H1 (cell line): ENCODE measurements at regions not wholly inside any gene's neighbourhood (a gene's known extent, or its start where the extent isn't known, plus 50 kb on each side); places are given as distances from the start of the nearest gene placed in this dataset.

Experiments
- CTCF ChIA-PET: fragments of 300-600 bp; sonication (Branson Sonifier 250); formaldehyde crosslinking; loops from one replicate; lab custom pipeline; 2021; ENCODE audit not compliant: partially characterized antibody; lab: Charles Lee
- POLR2A ChIA-PET: fragments of 300-600 bp; sonication (Branson Sonifier 250); formaldehyde crosslinking; loops from one replicate; lab custom pipeline; 2021; ENCODE audit warnings: inconsistent platforms; ENCODE audit not compliant: partially characterized antibody; lab: Charles Lee
- DNase-seq, 2 experiments: peaks; one replicate each; pipeline versions ENCODE4 v3.0.0 to v3.0.0-alpha.2; 2010 to 2022; ENCODE audit warnings: low spot score in 2 of 2, low read depth in 1 of 2, mixed read lengths in 1 of 2
- FAIRE-seq: peaks from 2 replicates; lab custom pipeline; 2011; peaks lifted over from hg19 to GRCh38; lab: Jason Lieb, UNC
- H2AFZ ChIP-seq: 2 replicates; pipeline ENCODE4 v1.8.1; 2012; ENCODE audit warnings: low read length, inconsistent platforms
- H2AK5ac ChIP-seq: 2 replicates; pipeline ENCODE4 v1.6.1; 2013; ENCODE audit warnings: low read depth, low read length
- H2BK120ac ChIP-seq: replicated peaks from 2 replicates; pipeline ENCODE3; 2013; ENCODE audit warnings: low read depth, low read length, inconsistent platforms
- H2BK12ac ChIP-seq: 2 replicates; pipeline ENCODE4 v1.6.1; 2013; ENCODE audit warnings: low read depth, low read length
- H2BK15ac ChIP-seq: 2 replicates; pipeline ENCODE4 v1.6.1; 2013; ENCODE audit warnings: low read length
- H2BK20ac ChIP-seq: 2 replicates; pipeline ENCODE4 v1.6.1; 2013; ENCODE audit warnings: low read length
- H2BK5ac ChIP-seq: 2 replicates; pipeline ENCODE4 v1.6.1; 2013; ENCODE audit warnings: low read depth, low read length
- H3K14ac ChIP-seq: 2 replicates; pipeline ENCODE4 v1.6.1; 2013; ENCODE audit warnings: inconsistent platforms; ENCODE audit not compliant: insufficient read length
- H3K18ac ChIP-seq: 2 replicates; pipeline ENCODE4 v1.6.1; 2013; ENCODE audit warnings: low read length; ENCODE audit errors: extremely low read depth
- H3K23ac ChIP-seq: 2 replicates; pipeline ENCODE4 v1.6.1; 2013; ENCODE audit warnings: inconsistent platforms; ENCODE audit not compliant: insufficient read length
- H3K23me2 ChIP-seq: 2 replicates; pipeline ENCODE4 v1.6.1; 2013; ENCODE audit warnings: low read depth, low read length
- H3K27ac ChIP-seq: 2 replicates; pipeline ENCODE4 v1.6.1; 2011; ENCODE audit warnings: low read depth, low read length, inconsistent platforms
- H3K27me3 ChIP-seq, 4 experiments: replicated peaks in 1 of 4; 1 replicate in 1 of 4; 2 replicates in 3 of 4; pipeline versions ENCODE4 v1.6.1 to v1.8.1; 2011 to 2013; ENCODE audit warnings: low read length in 3 of 4, mild to moderate bottlenecking in 3 of 4, inconsistent platforms in 2 of 4, mixed read lengths in 2 of 4, moderate library complexity in 1 of 4; ENCODE audit not compliant: control insufficient read depth in 3 of 4, insufficient read depth in 3 of 4; ENCODE audit errors: extremely low read depth in 1 of 4
- H3K36me3 ChIP-seq, 4 experiments: 2 replicates each; pipeline versions ENCODE4 v1.6.1 to v1.8.1; 2011 to 2013; ENCODE audit warnings: mild to moderate bottlenecking in 4 of 4, low read length in 3 of 4, moderate library complexity in 2 of 4, control low read depth in 1 of 4, inconsistent platforms in 1 of 4; ENCODE audit not compliant: insufficient read depth in 4 of 4, control insufficient read depth in 2 of 4
- H3K4ac ChIP-seq: replicated peaks from 2 replicates; pipeline ENCODE3; 2013; ENCODE audit warnings: low read length, low read depth, mixed read lengths, inconsistent platforms; ENCODE audit not compliant: insufficient read length
- H3K4me1 ChIP-seq, 4 experiments: replicated peaks in 1 of 4; 1 replicate in 1 of 4; 2 replicates in 3 of 4; pipeline versions ENCODE4 v1.6.1 to v1.8.1; 2011 to 2013; ENCODE audit warnings: low read length in 3 of 4, inconsistent platforms in 2 of 4, mixed read lengths in 1 of 4; ENCODE audit not compliant: insufficient read depth in 4 of 4, control insufficient read depth in 3 of 4
- H3K4me2 ChIP-seq, 2 experiments: 2 replicates each; pipeline versions ENCODE4 v1.6.1 to v1.8.1; 2011 to 2013; ENCODE audit warnings: low read depth in 2 of 2, low read length in 2 of 2, control low read depth in 1 of 2, inconsistent platforms in 1 of 2, mild to moderate bottlenecking in 1 of 2; ENCODE audit not compliant: insufficient read depth in 1 of 2
- H3K4me3 ChIP-seq, 4 experiments: fragments of 200-600, 300-600 bp in 1 of 4; sonication (generic), shearing (Covaris generic), sonication (Bioruptor Twin) in 1 of 4; 2 replicates each; pipeline versions ENCODE4 v1.5.1 to v1.8.1; 2011 to 2016; ENCODE audit warnings: low read length in 4 of 4, low read depth in 3 of 4, control low read depth in 2 of 4, inconsistent platforms in 2 of 4, mild to moderate bottlenecking in 2 of 4, mixed read lengths in 1 of 4, moderate library complexity in 1 of 4; ENCODE audit not compliant: insufficient read depth in 2 of 4; ENCODE audit errors: extremely low read depth in 1 of 4
- H3K56ac ChIP-seq: replicated peaks from 2 replicates; pipeline ENCODE3; 2013; ENCODE audit warnings: low read depth, mild to moderate bottlenecking, mixed read lengths, low read length, inconsistent platforms; ENCODE audit not compliant: insufficient read length
- H3K79me1 ChIP-seq: 2 replicates; pipeline ENCODE4 v1.6.1; 2013; ENCODE audit warnings: low read depth, low read length, control low read depth
- H3K79me2 ChIP-seq, 2 experiments: 2 replicates each; pipeline versions ENCODE4 v1.6.1 to v1.8.1; 2012 to 2013; ENCODE audit warnings: low read length in 2 of 2, mild to moderate bottlenecking in 2 of 2, inconsistent platforms in 1 of 2; ENCODE audit not compliant: insufficient read depth in 2 of 2, control insufficient read depth in 1 of 2
- H3K9ac ChIP-seq, 4 experiments: replicated peaks in 1 of 4; 1 replicate in 1 of 4; 2 replicates in 3 of 4; pipeline versions ENCODE4 v1.6.1 to v1.8.1; 2011 to 2013; ENCODE audit warnings: low read depth in 3 of 4, low read length in 3 of 4, control low read depth in 2 of 4, mild to moderate bottlenecking in 2 of 4, moderate library complexity in 2 of 4, inconsistent platforms in 1 of 4; ENCODE audit errors: extremely low read depth in 1 of 4
- H3K9me3 ChIP-seq, 2 experiments: 2 replicates each; pipeline versions ENCODE4 v1.6.1 to v1.8.1; 2012 to 2013; ENCODE audit warnings: mild to moderate bottlenecking in 2 of 2, moderate library complexity in 2 of 2, control low read depth in 1 of 2, inconsistent platforms in 1 of 2, low read depth in 1 of 2, low read length in 1 of 2, mixed read lengths in 1 of 2; ENCODE audit not compliant: insufficient read depth in 2 of 2
- H4K20me1 ChIP-seq, 2 experiments: replicated peaks in 1 of 2; 2 replicates each; pipeline versions ENCODE3 to v1.8.1; 2011 to 2013; ENCODE audit warnings: inconsistent platforms in 2 of 2, low read length in 2 of 2, mild to moderate bottlenecking in 1 of 2; ENCODE audit not compliant: insufficient read depth in 2 of 2, control insufficient read depth in 1 of 2
- H4K5ac ChIP-seq: 2 replicates; pipeline ENCODE4 v1.6.1; 2013; ENCODE audit warnings: low read length, low read depth, mixed read lengths, inconsistent platforms; ENCODE audit not compliant: insufficient read length
- H4K8ac ChIP-seq: 2 replicates; pipeline ENCODE4 v1.8.0; 2013; ENCODE audit warnings: mild to moderate bottlenecking, moderate library complexity, low read length, inconsistent platforms; ENCODE audit not compliant: insufficient read depth; ENCODE audit errors: extremely low read depth
- H4K91ac ChIP-seq: replicated peaks from 2 replicates; pipeline ENCODE3; 2013; ENCODE audit warnings: low read length, mixed read lengths, inconsistent platforms; ENCODE audit not compliant: insufficient read length
- ASH2L ChIP-seq: fragments of 200-600, 300-600 bp; sonication (generic); IDR thresholded peaks from one replicate; pipeline ENCODE4 v1.7.1; 2017; ENCODE audit warnings: low read length
- CBX5 ChIP-seq: fragments of 300-800, 300-1000 bp; sonication (generic); IDR thresholded peaks from 2 replicates; pipeline ENCODE4 v1.7.1; 2016; ENCODE audit warnings: antibody characterized with exemption, low read length, low read depth
- CEBPB ChIP-seq: IDR thresholded peaks from 2 replicates; pipeline ENCODE4 v1.6.1; 2012; ENCODE audit warnings: low read depth, low read length
- JUND ChIP-seq: IDR thresholded peaks from 2 replicates; pipeline ENCODE4 v1.6.1; 2011; ENCODE audit warnings: mild to moderate bottlenecking, improper control_type of control experiment, low read length
- NRF1 ChIP-seq: IDR thresholded peaks from 2 replicates; pipeline ENCODE4 v1.6.1; 2011; ENCODE audit warnings: mild to moderate bottlenecking, low read depth, low read length, improper control_type of control experiment
- PHF8 ChIP-seq: fragments of 200-600 bp; sonication (generic); conservative IDR thresholded peaks from 2 replicates; pipeline ENCODE4 v1.7.1; 2012; ENCODE audit warnings: low read depth, mild to moderate bottlenecking, inconsistent platforms, low read length, moderate library complexity
- RNF2 ChIP-seq: fragments of 200-900, 300-1000 bp; sonication (generic); IDR thresholded peaks from 2 replicates; pipeline ENCODE4 v1.7.1; 2016; ENCODE audit warnings: borderline replicate concordance, low read depth, mild to moderate bottlenecking, antibody characterized with exemption, low read length; ENCODE audit not compliant: poor library complexity, severe bottlenecking; ENCODE audit errors: missing control alignments
- RXRA ChIP-seq: IDR thresholded peaks from 2 replicates; pipeline ENCODE4 v1.6.1; 2011; ENCODE audit warnings: low read depth, mild to moderate bottlenecking, low read length, moderate library complexity; ENCODE audit not compliant: insufficient read depth
- SAP30 ChIP-seq: fragments of 300-600 bp; sonication (generic); IDR thresholded peaks from 2 replicates; pipeline ENCODE4 v1.7.1; 2012; ENCODE audit warnings: low read length, moderate library complexity, mild to moderate bottlenecking, inconsistent platforms; ENCODE audit not compliant: insufficient read depth, insufficient replicate concordance
- SIX5 ChIP-seq: IDR thresholded peaks from 2 replicates; pipeline ENCODE4 v1.6.1; 2011; ENCODE audit warnings: mild to moderate bottlenecking, low read depth, low read length
- SP2 ChIP-seq: IDR thresholded peaks from 2 replicates; pipeline ENCODE4 v1.6.1; 2012; ENCODE audit warnings: mild to moderate bottlenecking, low read length, inconsistent platforms
- SRF ChIP-seq: IDR thresholded peaks from 2 replicates; pipeline ENCODE4 v1.6.1; 2011; ENCODE audit warnings: mild to moderate bottlenecking, low read depth, low read length, moderate library complexity
- TAF7 ChIP-seq: optimal IDR thresholded peaks from 2 replicates; pipeline ENCODE3; 2011; ENCODE audit warnings: low read depth, mild to moderate bottlenecking, inconsistent platforms, low read length, moderate library complexity, borderline replicate concordance
- TCF12 ChIP-seq: IDR thresholded peaks from 2 replicates; pipeline ENCODE4 v1.6.1; 2011; ENCODE audit warnings: low read depth, mild to moderate bottlenecking, low read length
- ZNF274 ChIP-seq: IDR thresholded peaks from 2 replicates; pipeline ENCODE4 v1.7.0; 2012; ENCODE audit warnings: low read length, borderline replicate concordance; ENCODE audit errors: extremely low read depth
- WGBS, 2 experiments: shearing (Covaris generic) in 1 of 2; methylation state at CpG; one replicate each; pipeline versions ENCODE4 v1.1.6 to v1.1.7; 2013 to 2015; ENCODE audit warnings: low lambda C conversion rate in 2 of 2, mixed read lengths in 2 of 2, inconsistent platforms in 1 of 2, low coverage in 1 of 2, missing lambda C conversion rate in 1 of 2; ENCODE audit not compliant: insufficient replicate concordance in 2 of 2, insufficient coverage in 1 of 2, insufficient read length in 1 of 2; ENCODE audit errors: extremely low coverage in 1 of 2, missing lambda C conversion rate in 1 of 2; 5-methylcytosine and 5-hydroxymethylcytosine counted together

DNA sequence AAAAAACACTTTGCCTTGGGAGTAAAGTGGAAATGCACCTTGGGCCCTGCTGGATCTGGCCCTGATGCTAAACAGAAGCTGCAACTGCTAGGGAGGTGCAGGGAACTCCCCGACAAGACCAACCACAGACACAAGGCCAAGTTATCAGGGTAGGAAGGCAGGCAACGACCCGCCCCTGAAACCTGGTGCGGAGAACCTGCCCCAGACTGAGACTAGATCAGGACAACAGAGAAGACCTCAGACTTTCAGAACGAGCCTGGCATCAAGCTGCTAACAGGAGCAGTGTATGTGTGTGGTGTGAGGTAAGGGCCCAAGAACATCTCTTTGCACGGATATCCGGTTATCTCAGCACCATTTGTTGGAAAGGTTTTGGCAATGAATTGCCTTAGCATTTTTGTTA lies 233.7 kb upstream of the RTL1 start:
- H3K9ac ChIP-seq = no peak overlapping the region
- no peaks in the 10 kb centered on the region for H3K79me2 ChIP-seq
- FAIRE-seq (no peak), DNase-seq (no peak)
- H3K14ac ChIP-seq = no peak overlapping the region
- no peak overlapping the region for H3K27ac ChIP-seq
- H3K23me2 ChIP-seq = no peaks in the 10 kb centered on the region
- TF ChIP-seq SP2 (no peak), RNF2 (no peak), PHF8 (no peak), ZNF274 (no peak), RXRA (no peak), ASH2L (no peak), SRF (no peak), SAP30 (no peak), TAF7 (no peak), CBX5 (no peak), JUND (no peak), NRF1 (no peak), SIX5 (no peak), CEBPB (no peak), TCF12 (no peak)
- no peak overlapping the region for H2BK15ac ChIP-seq
- no peak overlapping the region for H2AFZ ChIP-seq
- POLR2A ChIA-PET = interaction anchor here (1.2 to 1.5 kb wide), 2 partner anchors 9 to 12 kb away, joined by 3 read pairs; no protein-coding TSS in a partner anchor
- no peaks in the 10 kb centered on the region for H4K20me1 ChIP-seq
- no peaks in the 10 kb centered on the region for H3K27me3 ChIP-seq
- no peak overlapping the region for H4K8ac ChIP-seq
- 93% methylated on average over 7 of the region's 7 CpGs; no CpG with 5 or more reads in 1 of the 2 experiments for WGBS, 2 experiments
- no peak overlapping the region for H2BK20ac ChIP-seq
- H3K4me3 ChIP-seq = no peak overlapping the region
- H3K4me2 ChIP-seq = no peak overlapping the region
- H3K4ac ChIP-seq = no peak overlapping the region
- no peak overlapping the region for H4K91ac ChIP-seq
- no peak overlapping the region for H3K56ac ChIP-seq
- no peak overlapping the region for H4K5ac ChIP-seq
- H3K79me1 ChIP-seq = no peaks in the 10 kb centered on the region
- no peak overlapping the region for H2BK120ac ChIP-seq
- no peaks in the 10 kb centered on the region; a peak in 1 of 7 replicates for H3K4me1 ChIP-seq
- peaks cover 0 to 5% of the 10 kb centered on the region in 2 experiments; a peak in 1 of 4 replicates for H3K9me3 ChIP-seq
- CTCF ChIA-PET = no interaction called here
- no peaks in the 10 kb centered on the region for H3K36me3 ChIP-seq
- no peak overlapping the region for H3K18ac ChIP-seq
- no peak overlapping the region for H2AK5ac ChIP-seq
- no peak overlapping the region for H2BK5ac ChIP-seq
- no peak overlapping the region for H2BK12ac ChIP-seq
- no peak overlapping the region for H3K23ac ChIP-seq
